IPS DF 19.7 (cell line): ENCODE measurements at regions not wholly inside any gene's neighbourhood (a gene's known extent, or its start where the extent isn't known, plus 50 kb on each side); places are given as distances from the start of the nearest gene placed in this dataset.
"Not testable (repeated sequence)": the region's sequence is repeated elsewhere in the genome, so short reads cannot be mapped to it uniquely, and the experiment has no call there.

Source experiments
- DNase-seq: peaks from one replicate; pipeline ENCODE4 v3.0.0-alpha.2; 2013; ENCODE audit warnings: low read depth, low spot score

- not testable (repeated sequence) for DNase-seq
These were observed 129.7 kb downstream of the FAM72C start for GRCh38 chr1:143842058-143842457.

GRCh38 chr1:143839182-143839581 is 132.6 kb downstream of the FAM72C start:
- DNase-seq = not testable (repeated sequence)

GRCh38 chr1:143838598-143838929 is 133.2 kb downstream of the FAM72C start:
- DNase-seq = not testable (repeated sequence)

- DNase-seq = peak; percentile 17
These were observed 133.7 kb downstream of the FAM72C start for GRCh38 chr1:143837924-143838597.

GRCh38 chr1:143833376-143833775 is 138.4 kb downstream of the FAM72C start:
- not testable (repeated sequence) for DNase-seq

GRCh38 chr1:143832379-143832716 is 139.4 kb downstream of the FAM72C start:
- not testable (repeated sequence) for DNase-seq

GRCh38 chr1:143831479-143832378 is 140.1 kb downstream of the FAM72C start:
- not testable (repeated sequence) for DNase-seq

- not testable (repeated sequence) for DNase-seq
These were observed 145.6 kb downstream of the FAM72C start for GRCh38 chr1:143826162-143826561.

- DNase-seq = not testable (repeated sequence)
These were observed 147.5 kb downstream of the FAM72C start for GRCh38 chr1:143824266-143824665.

GRCh38 chr1:143820058-143820457 is 151.7 kb downstream of the FAM72C start:
- not testable (repeated sequence) for DNase-seq

GRCh38 chr1:143816369-143816768 is 155.4 kb downstream of the FAM72C start:
- DNase-seq = not testable (repeated sequence)

- not testable (repeated sequence) for DNase-seq
These were observed 166.4 kb downstream of the FAM72C start for GRCh38 chr1:143805374-143805773.

- DNase-seq = not testable (repeated sequence)
These were observed 167.0 kb downstream of the FAM72C start for GRCh38 chr1:143804707-143805356.

GRCh38 chr1:143803927-143804411 is 167.8 kb downstream of the FAM72C start:
- DNase-seq = not testable (repeated sequence)

- not testable (repeated sequence) for DNase-seq
These were observed 168.7 kb downstream of the FAM72C start for GRCh38 chr1:143803095-143803494.

- DNase-seq = not testable (repeated sequence)
These were observed 172.1 kb downstream of the FAM72C start for GRCh38 chr1:143799568-143800187.

- not testable (repeated sequence) for DNase-seq
These were observed 175.4 kb downstream of the FAM72C start for GRCh38 chr1:143796369-143796768.

GRCh38 chr1:143792047-143792937 is 179.5 kb downstream of the FAM72C start:
- DNase-seq = not testable (repeated sequence)

- DNase-seq = not testable (repeated sequence)
These were observed 185.4 kb downstream of the FAM72C start for GRCh38 chr1:143786381-143786780.

GRCh38 chr1:143785883-143786282 is 185.9 kb downstream of the FAM72C start:
- not testable (repeated sequence) for DNase-seq
